ENCODE measurements at regions not wholly inside any gene's neighbourhood (a gene's known extent, or its start where the extent isn't known, plus 50 kb on each side); places are given as distances from the start of the nearest gene placed in this dataset.

DNA sequence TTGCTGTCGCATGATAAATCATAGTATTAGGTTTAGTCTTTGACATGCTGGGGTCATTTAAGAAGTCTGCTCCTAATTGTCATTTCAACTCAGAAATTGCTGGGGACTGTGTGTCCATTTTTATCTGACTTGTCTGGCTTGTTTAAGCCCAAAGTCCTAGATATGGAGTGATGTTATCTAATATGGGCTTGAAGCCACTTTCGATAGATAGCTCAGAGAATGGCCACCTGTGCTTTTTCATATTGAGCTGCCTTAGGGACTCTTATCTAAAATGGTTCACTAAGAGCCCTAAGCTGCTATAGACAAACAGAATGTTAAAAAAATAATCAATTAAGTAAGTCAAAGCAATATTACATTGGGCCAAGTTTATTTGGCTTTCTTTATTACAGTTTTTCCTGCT lies 81.6 kb upstream of the CNTNAP4 start:
- no peaks in the 10 kb centered on the region for H3K36me3 ChIP-seq
- DNase-seq (ENCODE audit: low spot score) (no peak), ATAC-seq (ENCODE audit: insufficient number of reproducible peaks, low FRiP score, low read depth) (no peak)
- no peaks in the 10 kb centered on the region for H3K4me1 ChIP-seq (ENCODE audit: control insufficient read depth in 1 of 2, low read depth in 2 of 2)
- H3K9me3 ChIP-seq = no peaks in the 10 kb centered on the region
- H3K4me3 ChIP-seq = no peak overlapping the region
- H3K27me3 ChIP-seq (replicated peaks; ENCODE audit: insufficient read depth) = no peaks in the 10 kb centered on the region
- H3K27ac ChIP-seq = no peak overlapping the region
- TF ChIP-seq, protein P1, sequence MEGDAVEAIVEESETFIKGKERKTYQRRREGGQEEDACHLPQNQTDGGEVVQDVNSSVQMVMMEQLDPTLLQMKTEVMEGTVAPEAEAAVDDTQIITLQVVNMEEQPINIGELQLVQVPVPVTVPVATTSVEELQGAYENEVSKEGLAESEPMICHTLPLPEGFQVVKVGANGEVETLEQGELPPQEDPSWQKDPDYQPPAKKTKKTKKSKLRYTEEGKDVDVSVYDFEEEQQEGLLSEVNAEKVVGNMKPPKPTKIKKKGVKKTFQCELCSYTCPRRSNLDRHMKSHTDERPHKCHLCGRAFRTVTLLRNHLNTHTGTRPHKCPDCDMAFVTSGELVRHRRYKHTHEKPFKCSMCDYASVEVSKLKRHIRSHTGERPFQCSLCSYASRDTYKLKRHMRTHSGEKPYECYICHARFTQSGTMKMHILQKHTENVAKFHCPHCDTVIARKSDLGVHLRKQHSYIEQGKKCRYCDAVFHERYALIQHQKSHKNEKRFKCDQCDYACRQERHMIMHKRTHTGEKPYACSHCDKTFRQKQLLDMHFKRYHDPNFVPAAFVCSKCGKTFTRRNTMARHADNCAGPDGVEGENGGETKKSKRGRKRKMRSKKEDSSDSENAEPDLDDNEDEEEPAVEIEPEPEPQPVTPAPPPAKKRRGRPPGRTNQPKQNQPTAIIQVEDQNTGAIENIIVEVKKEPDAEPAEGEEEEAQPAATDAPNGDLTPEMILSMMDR (IDR thresholded peaks at IDR 0.05) = no peak

DNA sequence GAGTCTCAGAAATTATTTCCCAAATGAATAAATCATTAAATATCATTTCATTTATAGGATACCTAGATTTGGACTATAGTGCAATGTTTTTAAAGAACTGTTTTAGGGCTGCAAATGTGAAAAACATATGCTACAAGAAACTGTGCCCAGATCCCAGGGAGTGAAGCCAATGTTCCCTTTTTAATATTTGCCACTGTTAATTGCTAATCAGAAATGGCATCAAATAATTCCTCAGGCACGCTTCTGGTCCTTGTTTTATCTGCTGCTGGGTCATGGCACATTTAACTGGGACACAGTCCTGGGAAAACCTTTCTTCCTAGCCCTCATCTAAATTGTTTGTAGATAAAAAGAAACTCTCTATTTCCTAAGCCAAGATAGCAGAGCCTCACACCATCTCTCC lies 79.3 kb upstream of the CNTNAP4 start:
- Histone ChIP-seq H3K27me3 (replicated peaks; ENCODE audit: insufficient read depth) (no peaks in the 10 kb centered on the region), H3K9me3 (no peaks in the 10 kb centered on the region), H3K4me3 (no peak overlapping the region), H3K27ac (no peak overlapping the region), H3K4me1 (ENCODE audit: control insufficient read depth in 1 of 2, low read depth in 2 of 2) (no peaks in the 10 kb centered on the region), H3K36me3 (no peaks in the 10 kb centered on the region)
- no peak for ATAC-seq (ENCODE audit: insufficient number of reproducible peaks, low FRiP score, low read depth)
- TF ChIP-seq, protein P1 (IDR thresholded peaks at IDR 0.05) = no peak
- DNase-seq (ENCODE audit: low spot score) = no peak

DNA sequence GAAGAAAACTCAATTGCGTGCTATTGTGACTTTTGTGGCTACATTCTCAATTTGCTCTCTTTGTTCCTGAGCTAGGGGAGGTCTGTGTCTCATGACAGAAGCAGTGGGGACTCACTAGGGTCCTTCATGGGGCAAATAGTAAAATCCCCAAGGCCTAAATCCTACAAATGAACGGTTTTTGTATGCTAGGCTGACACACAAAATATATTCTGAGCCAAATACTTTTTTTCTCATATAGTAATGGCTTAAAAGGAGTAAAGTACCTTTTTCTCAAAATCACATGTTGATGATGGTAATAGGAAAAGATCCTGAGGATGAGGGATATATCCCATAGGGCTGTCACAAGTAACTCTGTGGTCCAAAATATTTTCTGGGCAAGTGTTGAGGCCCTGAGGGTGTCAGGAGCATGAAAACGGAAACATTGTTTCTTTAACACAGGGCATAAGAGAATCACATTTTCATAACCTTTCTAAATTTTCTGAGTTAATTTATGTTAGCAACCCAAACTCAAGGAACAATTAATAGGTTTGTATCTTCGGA lies 77.5 kb upstream of the CNTNAP4 start:
- Histone ChIP-seq H3K36me3 (no peaks in the 10 kb centered on the region), H3K27me3 (replicated peaks; ENCODE audit: insufficient read depth) (no peaks in the 10 kb centered on the region), H3K9me3 (no peaks in the 10 kb centered on the region), H3K4me1 (ENCODE audit: control insufficient read depth in 1 of 2, low read depth in 2 of 2) (no peaks in the 10 kb centered on the region), H3K4me3 (no peak overlapping the region), H3K27ac (no peak overlapping the region)
- DNase-seq (ENCODE audit: low spot score) = no peak
- no peak for ATAC-seq (ENCODE audit: insufficient number of reproducible peaks, low FRiP score, low read depth)
- TF ChIP-seq, protein P1 (IDR thresholded peaks at IDR 0.05) = no peak

DNA sequence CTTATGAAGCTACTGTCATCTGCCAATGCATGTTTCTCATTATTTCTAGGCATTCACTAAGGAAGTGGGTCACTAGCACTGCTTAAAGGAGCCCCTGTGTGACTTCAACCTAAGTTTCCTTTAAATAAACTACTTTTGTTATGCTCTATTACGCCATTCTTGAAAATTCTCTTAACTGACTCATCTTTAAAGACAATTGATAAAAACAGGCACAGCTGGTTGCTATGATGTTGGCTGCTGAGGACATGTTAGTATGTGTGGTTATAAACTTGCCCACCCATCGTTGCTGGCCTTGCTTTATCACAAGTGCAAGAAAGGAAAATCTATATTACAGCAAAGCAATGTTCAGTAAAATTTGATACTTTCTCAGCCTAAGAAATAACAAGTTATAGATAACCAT lies 75.8 kb upstream of the CNTNAP4 start:
- no peak for ATAC-seq (ENCODE audit: insufficient number of reproducible peaks, low FRiP score, low read depth)
- Histone ChIP-seq H3K27me3 (replicated peaks; ENCODE audit: insufficient read depth) (no peaks in the 10 kb centered on the region), H3K4me1 (ENCODE audit: control insufficient read depth in 1 of 2, low read depth in 2 of 2) (no peaks in the 10 kb centered on the region), H3K36me3 (no peaks in the 10 kb centered on the region), H3K4me3 (no peak overlapping the region), H3K27ac (no peak overlapping the region), H3K9me3 (no peaks in the 10 kb centered on the region)
- TF ChIP-seq, protein P1 (IDR thresholded peaks at IDR 0.05) = no peak
- no peak for DNase-seq (ENCODE audit: low spot score)

DNA sequence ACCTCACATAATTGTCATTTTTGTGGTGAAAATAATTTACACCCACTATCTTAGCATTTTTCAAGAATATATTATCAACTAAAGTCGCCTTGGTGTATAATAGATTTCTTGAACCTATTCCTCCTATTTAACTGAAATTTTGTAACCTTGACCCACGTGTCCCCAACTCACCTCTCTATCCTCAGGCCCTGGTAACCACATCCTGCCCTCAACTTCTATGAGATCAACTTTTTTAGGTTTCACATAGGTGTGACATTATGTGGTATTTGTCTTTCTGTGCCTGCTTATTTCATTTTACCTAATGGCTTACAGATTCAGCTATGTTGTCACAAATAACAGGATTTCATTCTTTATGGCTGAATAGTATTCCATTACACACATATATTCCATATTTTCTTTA lies 73.0 kb upstream of the CNTNAP4 start:
- DNase-seq (ENCODE audit: low spot score) = no peak
- no peak for ATAC-seq (ENCODE audit: insufficient number of reproducible peaks, low FRiP score, low read depth)
- TF ChIP-seq, protein P1 (IDR thresholded peaks at IDR 0.05) = no peak

More for the DNA sequence above, 73.0 kb upstream of the CNTNAP4 start:
- H3K4me3 ChIP-seq = no peak overlapping the region
- H3K27ac ChIP-seq = no peak overlapping the region
- no peaks in the 10 kb centered on the region for H3K36me3 ChIP-seq
- no peaks in the 10 kb centered on the region for H3K9me3 ChIP-seq
- no peaks in the 10 kb centered on the region for H3K4me1 ChIP-seq (ENCODE audit: control insufficient read depth in 1 of 2, low read depth in 2 of 2)
- no peaks in the 10 kb centered on the region for H3K27me3 ChIP-seq (replicated peaks; ENCODE audit: insufficient read depth)
